Body of pancreas (tissue), 4 donors: ENCODE measurements at regions not wholly inside any gene's neighbourhood (a gene's known extent, or its start where the extent isn't known, plus 50 kb on each side); places are given as distances from the start of the nearest gene placed in this dataset.
"Not testable (repeated sequence)": the region's sequence is repeated elsewhere in the genome, so short reads cannot be mapped to it uniquely, and the experiment has no call there.

Source experiments
- ATAC-seq: fragments of 150-250 bp; one replicate; pipeline ENCODE4 v1.9.1; 2016
- DNase-seq, 4 donors: peaks; one replicate each; pipeline ENCODE4 v3.0.0-alpha.2; 2019
- H3K27ac ChIP-seq, 4 donors: fragments of 200-600 bp; sonication (generic); 1 replicate in 3 of 4; 2 replicates in 1 of 4; pipeline versions ENCODE4 v1.5.1 to v1.6.1; 2016 to 2019; ENCODE audit warnings: mild to moderate bottlenecking in 1 of 4, mixed read lengths in 1 of 4, moderate library complexity in 1 of 4
- H3K27me3 ChIP-seq, 2 donors: fragments of 200-600 bp; sonication (generic); one replicate each; pipeline ENCODE4 v1.6.0; 2016; ENCODE audit warnings: mild to moderate bottlenecking in 1 of 2
- H3K36me3 ChIP-seq, 2 donors: fragments of 200-600 bp; sonication (generic); replicated peaks in 1 of 2; 2 replicates each; pipeline ENCODE4 v1.5.1; 2016; ENCODE audit warnings: low read depth in 2 of 2; ENCODE audit not compliant: insufficient read depth in 1 of 2
- H3K4me1 ChIP-seq: fragments of 200-600 bp; sonication (generic); one replicate; pipeline ENCODE4 v1.6.0; 2016
- H3K4me3 ChIP-seq, 2 donors: fragments of 200-600 bp; sonication (generic); 1 replicate in 1 of 2; 2 replicates in 1 of 2; pipeline ENCODE4 v1.5.1; 2016 to 2019
- H3K9me3 ChIP-seq, 3 donors: fragments of 200-600 bp; sonication (generic); 1 replicate in 2 of 3; 2 replicates in 1 of 3; pipeline ENCODE4 v1.5.1; 2016
- POLR2A ChIP-seq, 3 donors: fragments of 450-650 bp; IDR thresholded peaks; one replicate each; pipeline ENCODE4 v1.6.1; 2016; ENCODE audit warnings: antibody characterized with exemption in 3 of 3, mild to moderate bottlenecking in 2 of 3
- WGBS, 2 donors: methylation state at CpG; one replicate each; pipeline ENCODE4 v1.1.5; 2017; 5-methylcytosine and 5-hydroxymethylcytosine counted together
- intact Hi-C: fragments of 100-400 bp; cut with DNase I; formaldehyde crosslinking; loops from one replicate; pipeline ENCODE4 v1.15.1; 2023
- TF ChIP-seq, protein P1 (sequence below), 7 experiments: fragments of 450-650 bp in 4 of 7; fragments of 200-600 bp in 3 of 7; sonication (generic) in 3 of 7; IDR thresholded peaks; one replicate each; pipeline ENCODE4 v1.5.1; 2016 to 2019; ENCODE audit warnings: antibody characterized with exemption in 7 of 7

DNA sequence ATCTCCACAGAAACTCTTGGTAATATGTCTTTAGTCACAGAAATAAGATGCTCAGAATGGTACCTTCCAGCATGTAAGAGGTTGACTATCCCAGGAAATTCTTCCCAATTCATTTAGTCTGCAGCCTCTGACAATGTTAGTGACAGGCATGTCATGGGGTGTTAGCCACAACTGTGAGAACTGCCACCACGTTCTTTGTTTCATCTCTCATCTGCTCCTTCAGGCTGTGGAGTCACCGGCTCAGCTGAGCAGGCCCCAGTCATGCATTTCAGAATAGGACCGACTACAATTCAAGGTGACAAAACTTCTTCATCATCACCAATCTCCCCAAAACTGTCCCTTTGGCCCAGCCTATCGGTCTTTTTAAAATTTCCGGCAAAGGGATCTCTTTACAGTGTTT is 167.5 kb downstream of the AKAIN1 start:
- TF ChIP-seq POLR2A (IDR thresholded peaks at IDR 0.05): no peak
- TF ChIP-seq, protein P1, sequence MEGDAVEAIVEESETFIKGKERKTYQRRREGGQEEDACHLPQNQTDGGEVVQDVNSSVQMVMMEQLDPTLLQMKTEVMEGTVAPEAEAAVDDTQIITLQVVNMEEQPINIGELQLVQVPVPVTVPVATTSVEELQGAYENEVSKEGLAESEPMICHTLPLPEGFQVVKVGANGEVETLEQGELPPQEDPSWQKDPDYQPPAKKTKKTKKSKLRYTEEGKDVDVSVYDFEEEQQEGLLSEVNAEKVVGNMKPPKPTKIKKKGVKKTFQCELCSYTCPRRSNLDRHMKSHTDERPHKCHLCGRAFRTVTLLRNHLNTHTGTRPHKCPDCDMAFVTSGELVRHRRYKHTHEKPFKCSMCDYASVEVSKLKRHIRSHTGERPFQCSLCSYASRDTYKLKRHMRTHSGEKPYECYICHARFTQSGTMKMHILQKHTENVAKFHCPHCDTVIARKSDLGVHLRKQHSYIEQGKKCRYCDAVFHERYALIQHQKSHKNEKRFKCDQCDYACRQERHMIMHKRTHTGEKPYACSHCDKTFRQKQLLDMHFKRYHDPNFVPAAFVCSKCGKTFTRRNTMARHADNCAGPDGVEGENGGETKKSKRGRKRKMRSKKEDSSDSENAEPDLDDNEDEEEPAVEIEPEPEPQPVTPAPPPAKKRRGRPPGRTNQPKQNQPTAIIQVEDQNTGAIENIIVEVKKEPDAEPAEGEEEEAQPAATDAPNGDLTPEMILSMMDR (IDR thresholded peaks at IDR 0.05): no peak
- no peaks in the 10 kb centered on the region for H3K4me1 ChIP-seq
- DNase-seq (no peak), ATAC-seq (no peak)
- H3K27me3 ChIP-seq: no peaks in the 10 kb centered on the region
- 50 to 55% methylated on average over 5 of the region's 5 CpGs for WGBS, 2 donors
- H3K27ac ChIP-seq: no peak overlapping the region
- no peaks in the 10 kb centered on the region for H3K9me3 ChIP-seq
- H3K36me3 ChIP-seq: no peaks in the 10 kb centered on the region
- intact Hi-C loops: no loop called here
- no peak overlapping the region for H3K4me3 ChIP-seq

DNA sequence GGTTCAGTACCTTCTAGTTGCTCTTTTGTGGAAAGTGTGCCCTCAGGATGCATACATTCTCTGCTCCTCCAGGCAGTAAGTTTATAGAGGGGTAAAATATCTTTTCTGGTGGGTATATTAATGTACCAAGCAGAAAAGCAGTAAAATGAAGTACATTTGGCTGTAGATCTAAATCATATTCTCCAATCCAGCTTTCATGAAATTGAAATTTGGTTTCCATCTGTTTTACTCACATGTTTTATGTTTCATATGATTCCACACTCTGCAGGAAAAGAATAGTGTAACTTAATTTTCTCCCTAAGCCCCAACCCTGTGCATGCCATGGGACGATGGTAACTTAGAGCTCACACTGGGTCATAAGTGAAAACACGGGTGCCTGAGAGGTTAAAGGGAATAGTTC is 172.3 kb downstream of the AKAIN1 start:
- H3K27ac ChIP-seq: no peak overlapping the region
- no peaks in the 10 kb centered on the region for H3K4me1 ChIP-seq
- DNase-seq (no peak), ATAC-seq (no peak)
- intact Hi-C loops: no loop called here
- H3K27me3 ChIP-seq: no peaks in the 10 kb centered on the region
- TF ChIP-seq POLR2A (IDR thresholded peaks at IDR 0.05): no peak
- TF ChIP-seq, protein P1 (IDR thresholded peaks at IDR 0.05): no peak
- 40 to 43% methylated on average over 2 of the region's 2 CpGs for WGBS, 2 donors
- no peaks in the 10 kb centered on the region for H3K36me3 ChIP-seq
- no peak overlapping the region for H3K4me3 ChIP-seq
- no peaks in the 10 kb centered on the region for H3K9me3 ChIP-seq

DNA sequence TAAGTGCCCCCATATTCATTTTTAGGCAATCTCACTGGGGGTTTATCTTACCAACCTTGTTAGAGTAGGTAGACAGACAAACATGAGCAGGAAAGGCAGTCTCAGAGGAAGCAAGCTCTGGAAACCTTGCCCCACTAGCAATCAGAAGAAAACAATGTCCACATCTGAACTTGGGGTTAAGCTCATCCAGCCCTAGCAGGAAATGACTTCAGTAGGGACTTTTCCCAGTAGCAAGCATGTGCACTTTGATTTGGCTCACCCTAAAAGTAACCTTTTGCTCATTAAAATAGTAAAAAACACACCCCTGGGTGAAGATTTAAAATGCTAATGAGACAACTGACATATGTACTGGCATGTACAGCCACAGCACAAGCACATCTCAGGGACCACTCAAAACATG is 175.5 kb downstream of the AKAIN1 start:
- Histone ChIP-seq H3K4me3 (no peak overlapping the region), H3K27me3 (no peaks in the 10 kb centered on the region), H3K27ac (no peak overlapping the region), H3K4me1 (no peaks in the 10 kb centered on the region), H3K9me3 (no peaks in the 10 kb centered on the region), H3K36me3 (no peaks in the 10 kb centered on the region)
- ATAC-seq (no peak), DNase-seq (no peak)
- intact Hi-C loops: no loop called here
- TF ChIP-seq, protein P1 (IDR thresholded peaks at IDR 0.05): no peak
- no peak for TF ChIP-seq POLR2A (IDR thresholded peaks at IDR 0.05)

DNA sequence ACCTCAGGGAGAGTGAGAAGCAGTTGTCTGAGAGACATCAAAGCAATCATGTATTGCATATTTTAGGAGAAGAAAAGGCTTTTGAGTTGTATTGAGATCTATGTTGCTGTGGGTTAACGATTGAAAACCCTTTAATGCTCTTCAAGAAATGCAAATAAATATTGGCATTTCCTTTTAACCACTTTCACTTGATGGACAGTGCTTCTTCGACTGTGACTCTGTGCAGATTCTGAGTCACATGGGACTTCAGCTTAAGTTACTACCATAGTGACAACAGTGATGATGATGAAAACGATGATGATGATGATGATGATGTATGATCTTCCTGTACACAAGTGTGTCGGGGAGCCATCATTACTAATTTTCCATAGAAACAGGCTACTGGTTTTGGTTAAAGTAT is 181.8 kb downstream of the AKAIN1 start:
- no peaks in the 10 kb centered on the region for H3K4me1 ChIP-seq
- intact Hi-C loops: no loop called here
- H3K4me3 ChIP-seq: no peak overlapping the region
- ATAC-seq: no peak
- H3K9me3 ChIP-seq: no peaks in the 10 kb centered on the region
- H3K27ac ChIP-seq: no peak overlapping the region
- H3K36me3 ChIP-seq: no peaks in the 10 kb centered on the region
- no peaks in the 10 kb centered on the region for H3K27me3 ChIP-seq
- TF ChIP-seq POLR2A (IDR thresholded peaks at IDR 0.05): no peak
- TF ChIP-seq, protein P1 (IDR thresholded peaks at IDR 0.05): no peak
- no peak for DNase-seq
- 44 to 48% methylated on average over 4 of the region's 4 CpGs for WGBS, 2 donors

GRCh38 chr18:5004031-5004820 is 192.8 kb downstream of the AKAIN1 start:
- H3K9me3 ChIP-seq, ATAC-seq, H3K27me3 ChIP-seq, intact Hi-C loops, H3K27ac ChIP-seq, H3K4me3 ChIP-seq, H3K4me1 ChIP-seq, H3K36me3 ChIP-seq, DNase-seq: not testable (repeated sequence)
- 15% methylated on average over 9 to 31 of the region's 32 CpGs for WGBS, 2 donors
